GM23338 (cell line): ENCODE measurements at regions not wholly inside any gene's neighbourhood (a gene's known extent, or its start where the extent isn't known, plus 50 kb on each side); places are given as distances from the start of the nearest gene placed in this dataset.

Experiments
- ATAC-seq: fragments of 200-7000 bp; cut with Tn5 transposase; 3 replicates; pipeline ENCODE4 v1.9.1; 2020
- DNase-seq: peaks from one replicate; pipeline ENCODE4 v3.0.0-alpha.2; 2015; ENCODE audit warnings: low spot score
- H2AFZ ChIP-seq: fragments of 200-600 bp; sonication (generic); 2 replicates; pipeline ENCODE4 v1.8.0; 2016; ENCODE audit warnings: antibody characterized with exemption, mild to moderate bottlenecking, moderate library complexity
- H3F3A ChIP-seq: fragments of 200-600 bp; sonication (generic); replicated peaks from 2 replicates; pipeline ENCODE4 v1.8.0; 2017; ENCODE audit warnings: antibody characterized with exemption, mixed run types, low read depth
- H3K27ac ChIP-seq: fragments of 200-600 bp; sonication (generic); 2 replicates; pipeline ENCODE4 v1.6.1; 2016; ENCODE audit warnings: low read depth
- H3K27me3 ChIP-seq: fragments of 200-600 bp; sonication (generic); 2 replicates; pipeline ENCODE4 v1.8.0; 2016; ENCODE audit warnings: mild to moderate bottlenecking, mixed run types, moderate library complexity; ENCODE audit not compliant: insufficient read depth
- H3K36me3 ChIP-seq: fragments of 200-600 bp; sonication (generic); 2 replicates; pipeline ENCODE4 v1.8.0; 2016; ENCODE audit warnings: mild to moderate bottlenecking; ENCODE audit not compliant: insufficient read depth
- H3K4me1 ChIP-seq: fragments of 200-600 bp; sonication (generic); 2 replicates; pipeline ENCODE4 v1.8.0; 2016; ENCODE audit warnings: mild to moderate bottlenecking, moderate library complexity; ENCODE audit not compliant: insufficient read depth
- H3K4me2 ChIP-seq: fragments of 200-600 bp; sonication (generic); 2 replicates; pipeline ENCODE4 v1.7.1; 2017; ENCODE audit warnings: mixed run types
- H3K4me3 ChIP-seq: fragments of 200-600 bp; sonication (generic); 2 replicates; pipeline ENCODE4 v1.6.1; 2016; ENCODE audit warnings: mixed run types
- H3K79me2 ChIP-seq: fragments of 200-600 bp; sonication (generic); replicated peaks from 2 replicates; pipeline ENCODE4 v1.8.0; 2017; ENCODE audit warnings: mild to moderate bottlenecking; ENCODE audit not compliant: insufficient read depth
- H3K9me2 ChIP-seq: fragments of 200-600 bp; sonication (generic); 2 replicates; pipeline ENCODE4 v1.8.0; 2017; ENCODE audit not compliant: insufficient read depth
- H4K20me1 ChIP-seq: fragments of 200-600 bp; sonication (generic); replicated peaks from 2 replicates; pipeline ENCODE4 v1.8.0; 2017; ENCODE audit warnings: mild to moderate bottlenecking; ENCODE audit not compliant: insufficient read depth
- H3K27ac Mint-ChIP-seq: 2 replicates; pipeline ENCODE4 v1.8.0; 2020; ENCODE audit warnings: inconsistent platforms, mild to moderate bottlenecking, moderate library complexity, mixed read lengths
- H3K27me3 Mint-ChIP-seq: 3 replicates; pipeline ENCODE4 v1.8.0; 2022; ENCODE audit warnings: low read depth, mild to moderate bottlenecking, moderate library complexity, mixed read lengths, inconsistent platforms; ENCODE audit not compliant: insufficient read depth, poor library complexity
- H3K36me3 Mint-ChIP-seq: 3 replicates; pipeline ENCODE4 v1.8.0; 2021; ENCODE audit warnings: low read depth, mild to moderate bottlenecking, inconsistent platforms, moderate library complexity, mixed read lengths
- H3K4me1 Mint-ChIP-seq: 3 replicates; pipeline ENCODE4 v1.8.0; 2020; ENCODE audit warnings: mild to moderate bottlenecking, inconsistent platforms, mixed read lengths
- H3K4me3 Mint-ChIP-seq: 3 replicates; pipeline ENCODE4 v1.8.0; 2021; ENCODE audit warnings: moderate library complexity, mild to moderate bottlenecking, inconsistent platforms, mixed read lengths
- H3K9me3 Mint-ChIP-seq: 3 replicates; pipeline ENCODE4 v1.8.0; 2020; ENCODE audit warnings: moderate library complexity, mild to moderate bottlenecking, inconsistent platforms, mixed read lengths
- CREB1 ChIP-seq: fragments of 250-450 bp; sonication (Bioruptor Pico); IDR thresholded peaks from 2 replicates; pipeline ENCODE4 v1.5.0; 2020; ENCODE audit warnings: low read depth, mild to moderate bottlenecking, moderate library complexity
- ETS1 ChIP-seq: IDR thresholded peaks from 2 replicates; pipeline ENCODE4 v1.6.1; 2016; ENCODE audit warnings: antibody characterized with exemption
- EZH2 ChIP-seq: fragments of 200-600 bp; sonication (generic); IDR thresholded peaks from one replicate; pipeline ENCODE4 v1.8.0; 2017; ENCODE audit warnings: antibody characterized with exemption, mild to moderate bottlenecking, low read depth; ENCODE audit not compliant: unreplicated experiment
- JUNB ChIP-seq: IDR thresholded peaks from one replicate; pipeline ENCODE4 v1.6.1; 2016; ENCODE audit warnings: antibody characterized with exemption; ENCODE audit not compliant: unreplicated experiment
- NANOG ChIP-seq: IDR thresholded peaks from 2 replicates; pipeline ENCODE4 v1.6.1; 2016; ENCODE audit warnings: antibody characterized with exemption, borderline replicate concordance
- REST ChIP-seq: IDR thresholded peaks from one replicate; pipeline ENCODE4 v1.6.1; 2018; ENCODE audit warnings: antibody characterized with exemption; ENCODE audit not compliant: unreplicated experiment
- STAT1 ChIP-seq: IDR thresholded peaks from one replicate; pipeline ENCODE4 v1.6.1; 2016; ENCODE audit warnings: antibody characterized with exemption; ENCODE audit not compliant: unreplicated experiment
- ZNF114 ChIP-seq: fragments of 250-450 bp; sonication (Bioruptor Pico); IDR thresholded peaks from 2 replicates; pipeline ENCODE4 v1.5.0; 2020; ENCODE audit warnings: mild to moderate bottlenecking, moderate library complexity
- ZNF331 ChIP-seq: fragments of 250-450 bp; sonication (Bioruptor Pico); IDR thresholded peaks from 2 replicates; pipeline ENCODE4 v1.5.0; 2020; ENCODE audit warnings: low read depth, mild to moderate bottlenecking, moderate library complexity
- ZNF462 ChIP-seq: fragments of 250-450 bp; sonication (Bioruptor Pico); IDR thresholded peaks from 2 replicates; pipeline ENCODE4 v1.5.0; 2020; ENCODE audit warnings: mild to moderate bottlenecking, moderate library complexity

- no peak for TF ChIP-seq REST
These were observed 72.1 kb upstream of the MAP4K4 start (continued) for GRCh38 chr2:101625387-101625786.

DNA sequence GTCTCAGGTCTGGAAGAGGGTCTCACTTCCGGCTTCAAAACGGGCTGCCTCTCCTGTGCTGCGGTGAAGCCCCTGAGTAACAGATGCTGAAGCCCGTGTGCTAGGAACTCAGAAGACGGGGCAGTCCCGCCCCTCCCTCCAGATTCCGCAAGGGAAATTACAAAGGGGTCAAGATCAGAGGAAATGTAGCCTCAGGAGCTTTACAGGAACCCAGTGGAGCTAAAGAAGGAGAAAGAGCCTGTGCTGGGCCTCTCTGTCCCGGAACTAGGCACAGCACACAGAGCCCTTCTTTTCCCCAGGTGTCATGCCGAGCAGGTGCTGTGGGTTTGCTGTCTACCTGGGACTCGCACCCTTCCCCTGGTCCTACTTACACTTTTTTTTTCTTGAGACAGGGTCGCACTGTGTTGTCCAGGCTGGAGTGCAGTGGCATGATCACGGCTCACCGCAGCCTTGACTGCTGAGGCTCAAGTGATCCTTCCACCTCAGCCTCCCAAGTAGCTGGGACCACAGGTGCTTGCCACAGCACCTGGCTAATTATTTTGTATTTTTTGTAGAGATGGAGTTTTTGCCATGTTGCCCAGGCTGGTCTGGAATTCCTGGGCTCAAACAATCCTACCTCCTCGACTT, 72.7 kb upstream of the MAP4K4 start:
- ATAC-seq = peak; percentile 36; the same call in 2 of the 3 replicates
- no peak for TF ChIP-seq CREB1 (CRISPR knock-in tag)
- no peak for TF ChIP-seq EZH2
- no peak for TF ChIP-seq NANOG
- TF ChIP-seq ZNF462 = no peak
- TF ChIP-seq ZNF114 (CRISPR knock-in tag) = no peak
- no peak for TF ChIP-seq ZNF331 (CRISPR knock-in tag)
- no peak for TF ChIP-seq JUNB
- TF ChIP-seq ETS1 = no peak
- no peak for TF ChIP-seq REST
- TF ChIP-seq STAT1 = no peak

More for the DNA sequence above, 72.7 kb upstream of the MAP4K4 start:
- Histone ChIP-seq H3K4me3 (no peak overlapping the region), H3F3A (no peaks in the 10 kb centered on the region), H3K4me1 (no peaks in the 10 kb centered on the region; the same call in 1 of the 2 replicates), H3K36me3 (no peaks in the 10 kb centered on the region), H3K4me2 (no peak overlapping the region), H3K9me2 (no peaks in the 10 kb centered on the region), H2AFZ (peak overlapping the region; percentile 47), H3K27me3 (no peaks in the 10 kb centered on the region), H4K20me1 (no peaks in the 10 kb centered on the region), H3K27ac (no peak overlapping the region), H3K79me2 (no peaks in the 10 kb centered on the region)
- H3K4me3 Mint-ChIP-seq = no peak overlapping the region
- H3K9me3 Mint-ChIP-seq = no peaks in the 10 kb centered on the region
- DNase-seq = no peak
- H3K4me1 Mint-ChIP-seq = peaks cover 11% of the 10 kb centered on the region; the same call in 2 of the 3 replicates
- H3K27ac Mint-ChIP-seq = no peak overlapping the region
- H3K27me3 Mint-ChIP-seq = peaks cover 9% of the 10 kb centered on the region
- H3K36me3 Mint-ChIP-seq = no peaks in the 10 kb centered on the region
